Lower lobe of right lung (tissue), 2 donors: ENCODE measurements at regions not wholly inside any gene's neighbourhood (a gene's known extent, or its start where the extent isn't known, plus 50 kb on each side); places are given as distances from the start of the nearest gene placed in this dataset.

ENCODE experiments used
- ATAC-seq, 2 donors: fragments of 200-7000 bp; cut with Tn5 transposase; one replicate each; pipeline ENCODE4 v1.9.1; 2020 to 2022; ENCODE audit warnings: mild to moderate bottlenecking in 2 of 2, moderate library complexity in 2 of 2
- DNase-seq: peaks from one replicate; pipeline ENCODE4 v3.0.0-alpha.2; 2020
- H3K27ac ChIP-seq: fragments of 200-600 bp; one replicate; pipeline ENCODE4 v1.8.0; 2022
- H3K27me3 ChIP-seq: fragments of 200-600 bp; one replicate; pipeline ENCODE4 v1.8.0; 2022; ENCODE audit warnings: low read depth
- H3K36me3 ChIP-seq: fragments of 200-600 bp; one replicate; pipeline ENCODE4 v1.8.0; 2022; ENCODE audit warnings: mild to moderate bottlenecking
- H3K4me1 ChIP-seq: fragments of 200-600 bp; one replicate; pipeline ENCODE4 v1.8.0; 2022
- H3K4me3 ChIP-seq: fragments of 200-600 bp; one replicate; pipeline ENCODE4 v1.8.0; 2022; ENCODE audit warnings: mild to moderate bottlenecking
- H3K9me3 ChIP-seq: fragments of 200-600 bp; one replicate; pipeline ENCODE4 v1.8.0; 2022
- CTCF ChIP-seq: fragments of 200-600 bp; IDR thresholded peaks from one replicate; pipeline ENCODE4 v1.8.0; 2022; ENCODE audit warnings: antibody characterized with exemption, mild to moderate bottlenecking
- intact Hi-C: fragments of 100-400 bp; cut with DNase I; formaldehyde crosslinking; loops from one replicate; pipeline ENCODE4 v1.11.0; 2022
- donor health status: DM: no; HTN: yes; CAD: no; lungs with severe emphysema.

GRCh38 chr11:91755526-91755925 lies 469.1 kb upstream of the FAT3 start:
- Histone ChIP-seq H3K4me1 (no peaks in the 10 kb centered on the region), H3K27me3 (no peaks in the 10 kb centered on the region), H3K27ac (no peak overlapping the region), H3K4me3 (no peak overlapping the region), H3K9me3 (no peaks in the 10 kb centered on the region), H3K36me3 (no peaks in the 10 kb centered on the region)
- DNase-seq (no peak), ATAC-seq (no peak)
- TF ChIP-seq CTCF, result no peak
- intact Hi-C loops, result no loop called here

GRCh38 chr11:91749251-91749650 lies 475.4 kb upstream of the FAT3 start:
- no peak for TF ChIP-seq CTCF
- Histone ChIP-seq H3K27ac (no peak overlapping the region), H3K4me1 (no peaks in the 10 kb centered on the region), H3K27me3 (no peaks in the 10 kb centered on the region), H3K36me3 (no peaks in the 10 kb centered on the region), H3K4me3 (no peak overlapping the region), H3K9me3 (no peaks in the 10 kb centered on the region)
- DNase-seq (no peak), ATAC-seq (no peak)
- intact Hi-C loops, result no loop called here

- H3K36me3 ChIP-seq, result no peaks in the 10 kb centered on the region
- DNase-seq (no peak), ATAC-seq (no peak)
- no peak overlapping the region for H3K27ac ChIP-seq
- intact Hi-C loops, result no loop called here
- no peaks in the 10 kb centered on the region for H3K9me3 ChIP-seq
- no peaks in the 10 kb centered on the region for H3K27me3 ChIP-seq
- no peak for TF ChIP-seq CTCF
- H3K4me1 ChIP-seq, result no peaks in the 10 kb centered on the region
- H3K4me3 ChIP-seq, result no peak overlapping the region
These were observed 482.5 kb upstream of the FAT3 start for GRCh38 chr11:91742155-91742554.

- ATAC-seq (no peak), DNase-seq (no peak)
- Histone ChIP-seq H3K9me3 (no peaks in the 10 kb centered on the region), H3K4me3 (no peak overlapping the region), H3K27ac (no peak overlapping the region), H3K4me1 (no peaks in the 10 kb centered on the region), H3K27me3 (no peaks in the 10 kb centered on the region), H3K36me3 (no peaks in the 10 kb centered on the region)
- TF ChIP-seq CTCF, result no peak
- intact Hi-C loops, result no loop called here
These were observed 493.6 kb upstream of the FAT3 start for GRCh38 chr11:91731051-91731450.

- no peaks in the 10 kb centered on the region for H3K9me3 ChIP-seq
- H3K27ac ChIP-seq, result no peak overlapping the region
- no peak for TF ChIP-seq CTCF
- no peak overlapping the region for H3K4me3 ChIP-seq
- DNase-seq (no peak), ATAC-seq (no peak)
- no peaks in the 10 kb centered on the region for H3K36me3 ChIP-seq
- H3K4me1 ChIP-seq, result no peaks in the 10 kb centered on the region
- intact Hi-C loops, result no loop called here
- H3K27me3 ChIP-seq, result no peaks in the 10 kb centered on the region
These were observed 494.0 kb upstream of the FAT3 start for GRCh38 chr11:91730620-91731019.

GRCh38 chr11:91730057-91730456 lies 494.6 kb upstream of the FAT3 start:
- Histone ChIP-seq H3K27me3 (no peaks in the 10 kb centered on the region), H3K36me3 (no peaks in the 10 kb centered on the region), H3K4me1 (no peaks in the 10 kb centered on the region), H3K4me3 (no peak overlapping the region), H3K9me3 (no peaks in the 10 kb centered on the region), H3K27ac (no peak overlapping the region)
- ATAC-seq (no peak), DNase-seq (no peak)
- TF ChIP-seq CTCF, result no peak
- intact Hi-C loops, result no loop called here
